ENCODE measurements at regions not wholly inside any gene's neighbourhood (a gene's known extent, or its start where the extent isn't known, plus 50 kb on each side); places are given as distances from the start of the nearest gene placed in this dataset.
"Not testable (repeated sequence)": the region's sequence is repeated elsewhere in the genome, so short reads cannot be mapped to it uniquely, and the experiment has no call there.

- in situ Hi-C loops (cut with HindIII; ENCODE audit: low sequenced_read_pairs): no loop called here
- no peak for TF ChIP-seq CTCF (IDR thresholded peaks at IDR 0.05; ENCODE audit: low read depth, low read length)
- DNase-seq (ENCODE audit: low read depth, low spot score): no peak
- no peak overlapping the region for H3K4me3 ChIP-seq (ENCODE audit: low read depth, low read length)
Measured at GRCh38 chr16:22719945-22720344, 94.0 kb upstream of the HS3ST2 start.

GRCh38 chr16:22721511-22722100 lies 92.4 kb upstream of the HS3ST2 start:
- H3K4me3 ChIP-seq (ENCODE audit: low read depth, low read length): no peak overlapping the region
- TF ChIP-seq CTCF (IDR thresholded peaks at IDR 0.05; ENCODE audit: low read depth, low read length): no peak
- DNase-seq (ENCODE audit: low read depth, low spot score): no peak
- in situ Hi-C loops (cut with HindIII; ENCODE audit: low sequenced_read_pairs): no loop called here

- in situ Hi-C loops (cut with HindIII; ENCODE audit: low sequenced_read_pairs); H3K4me3 ChIP-seq (ENCODE audit: low read depth, low read length); DNase-seq (ENCODE audit: low read depth, low spot score): not testable (repeated sequence)
Measured at GRCh38 chr16:22722551-22723541, 91.1 kb upstream of the HS3ST2 start.

GRCh38 chr16:22726868-22727267 lies 87.1 kb upstream of the HS3ST2 start:
- in situ Hi-C loops (cut with HindIII; ENCODE audit: low sequenced_read_pairs): no loop called here
- no peak for DNase-seq (ENCODE audit: low read depth, low spot score)
- no peak overlapping the region for H3K4me3 ChIP-seq (ENCODE audit: low read depth, low read length)
- TF ChIP-seq CTCF (IDR thresholded peaks at IDR 0.05; ENCODE audit: low read depth, low read length): no peak

- no peak for DNase-seq (ENCODE audit: low read depth, low spot score)
- H3K4me3 ChIP-seq (ENCODE audit: low read depth, low read length): no peak overlapping the region
- no peak for TF ChIP-seq CTCF (IDR thresholded peaks at IDR 0.05; ENCODE audit: low read depth, low read length)
- in situ Hi-C loops (cut with HindIII; ENCODE audit: low sequenced_read_pairs): no loop called here
Measured at GRCh38 chr16:22727285-22728166, 86.4 kb upstream of the HS3ST2 start.

- in situ Hi-C loops (cut with HindIII; ENCODE audit: low sequenced_read_pairs): no loop called here
- TF ChIP-seq CTCF (IDR thresholded peaks at IDR 0.05; ENCODE audit: low read depth, low read length): no peak
- DNase-seq (ENCODE audit: low read depth, low spot score): no peak
Measured at GRCh38 chr16:22728167-22728836, 85.7 kb upstream of the HS3ST2 start.

More at GRCh38 chr16:22728167-22728836, 85.7 kb upstream of the HS3ST2 start:
- H3K4me3 ChIP-seq (ENCODE audit: low read depth, low read length): no peak overlapping the region

All from astrocyte of the spinal cord (primary cell).